Left ventricle myocardium inferior (tissue), 1 donor: ENCODE measurements at regions not wholly inside any gene's neighbourhood (a gene's known extent, or its start where the extent isn't known, plus 50 kb on each side); places are given as distances from the start of the nearest gene placed in this dataset.

ENCODE experiments used
- DNase-seq: peaks from one replicate; pipeline ENCODE4 v3.0.0-alpha.2; 2020
- H3K27ac ChIP-seq: fragments of 200-600 bp; replicated peaks from 2 replicates; pipeline ENCODE4 v1.8.0; 2021
- H3K27me3 ChIP-seq: fragments of 200-600 bp; 2 replicates; pipeline ENCODE4 v1.8.0; 2021; ENCODE audit warnings: low read depth
- H3K36me3 ChIP-seq: fragments of 200-600 bp; 2 replicates; pipeline ENCODE4 v1.8.0; 2021
- H3K4me1 ChIP-seq: fragments of 200-600 bp; 2 replicates; pipeline ENCODE4 v1.8.0; 2021
- H3K4me3 ChIP-seq: fragments of 200-600 bp; 2 replicates; pipeline ENCODE4 v1.8.0; 2021; ENCODE audit warnings: mild to moderate bottlenecking, moderate library complexity
- H3K9me3 ChIP-seq: fragments of 200-600 bp; replicated peaks from 2 replicates; pipeline ENCODE4 v1.8.0; 2021
- CTCF ChIP-seq: fragments of 200-600 bp; IDR thresholded peaks from 2 replicates; pipeline ENCODE4 v1.8.0; 2021; ENCODE audit warnings: antibody characterized with exemption, mild to moderate bottlenecking, borderline replicate concordance
- intact Hi-C: fragments of 100-400 bp; cut with micrococcal nuclease; formaldehyde crosslinking; loops from one replicate; pipeline ENCODE4 v1.11.0; 2022
- donor health status: DM: no; HTN: yes; CAD: no; lungs with severe emphysema.

GRCh38 chr21:36610201-36610600 lies 88.7 kb upstream of the SIM2 start:
- Histone ChIP-seq H3K4me3 (no peak overlapping the region), H3K27me3 (peaks cover 85% of the 10 kb centered on the region)
- TF ChIP-seq CTCF = no peak

GRCh38 chr21:36610935-36611334 lies 88.0 kb upstream of the SIM2 start:
- Histone ChIP-seq H3K9me3 (peaks cover 16% of the 10 kb centered on the region), H3K36me3 (no peaks in the 10 kb centered on the region), H3K4me3 (no peak overlapping the region), H3K4me1 (no peaks in the 10 kb centered on the region), H3K27me3 (peaks cover 85% of the 10 kb centered on the region), H3K27ac (no peak overlapping the region)
- intact Hi-C loops = no loop called here
- no peak for TF ChIP-seq CTCF
- DNase-seq = no peak

More at GRCh38 chr21:36610201-36610600, 88.7 kb upstream of the SIM2 start:
- Histone ChIP-seq H3K9me3 (peaks cover 16% of the 10 kb centered on the region), H3K36me3 (no peaks in the 10 kb centered on the region), H3K27ac (no peak overlapping the region), H3K4me1 (no peaks in the 10 kb centered on the region)
- intact Hi-C loops = no loop called here
- no peak for DNase-seq

GRCh38 chr21:36611379-36611778 lies 87.5 kb upstream of the SIM2 start:
- peaks cover 85% of the 10 kb centered on the region for H3K27me3 ChIP-seq

GRCh38 chr21:36613059-36613458 lies 85.9 kb upstream of the SIM2 start:
- H3K9me3 ChIP-seq = peaks cover 16% of the 10 kb centered on the region
- H3K27ac ChIP-seq = no peak overlapping the region
- peaks cover 76% of the 10 kb centered on the region for H3K27me3 ChIP-seq
- DNase-seq = no peak
- intact Hi-C loops = no loop called here
- TF ChIP-seq CTCF = no peak
- H3K4me1 ChIP-seq = no peaks in the 10 kb centered on the region
- H3K36me3 ChIP-seq = no peaks in the 10 kb centered on the region
- H3K4me3 ChIP-seq = no peak overlapping the region

More at GRCh38 chr21:36611379-36611778, 87.5 kb upstream of the SIM2 start:
- Histone ChIP-seq H3K9me3 (peaks cover 16% of the 10 kb centered on the region), H3K36me3 (no peaks in the 10 kb centered on the region), H3K4me1 (no peaks in the 10 kb centered on the region), H3K4me3 (no peak overlapping the region), H3K27ac (no peak overlapping the region)
- DNase-seq = no peak
- intact Hi-C loops = no loop called here
- TF ChIP-seq CTCF = no peak

- Histone ChIP-seq H3K4me3 (no peak overlapping the region), H3K36me3 (no peaks in the 10 kb centered on the region), H3K27me3 (peaks cover 71% of the 10 kb centered on the region), H3K27ac (no peak overlapping the region), H3K4me1 (no peaks in the 10 kb centered on the region), H3K9me3 (peaks cover 16% of the 10 kb centered on the region)
- no peak for DNase-seq
- TF ChIP-seq CTCF = no peak
- intact Hi-C loops = no loop called here
Observed at GRCh38 chr21:36613554-36613953, 85.4 kb upstream of the SIM2 start.
